Lung (tissue), 11 donors: ENCODE measurements at regions not wholly inside any gene's neighbourhood (a gene's known extent, or its start where the extent isn't known, plus 50 kb on each side); places are given as distances from the start of the nearest gene placed in this dataset.

Experiments used
- ATAC-seq: fragments of 200-7000 bp; cut with Tn5 transposase; one replicate; pipeline ENCODE4 v1.9.1; 2020; ENCODE audit warnings: moderate number of reproducible peaks; ENCODE audit not compliant: insufficient read depth, low FRiP score
- DNase-seq, 3 donors: peaks; one replicate each; pipeline ENCODE4 v3.0.0-alpha.2; 2013 to 2017
- H3K27ac ChIP-seq, 2 donors: one replicate each; pipeline ENCODE4 v1.5.1; 2013; ENCODE audit warnings: mild to moderate bottlenecking in 2 of 2, moderate library complexity in 2 of 2, control low read depth in 1 of 2, inconsistent platforms in 1 of 2, low read depth in 1 of 2, low read length in 1 of 2
- H3K27me3 ChIP-seq, 3 donors: one replicate each; pipeline ENCODE4 v1.5.1; 2013; ENCODE audit warnings: low read length in 2 of 3; ENCODE audit not compliant: control insufficient read depth in 3 of 3, insufficient read depth in 3 of 3
- H3K36me3 ChIP-seq, 4 donors: one replicate each; pipeline ENCODE4 v1.5.1; 2013; ENCODE audit warnings: low read length in 4 of 4, mild to moderate bottlenecking in 1 of 4, moderate library complexity in 1 of 4; ENCODE audit not compliant: control insufficient read depth in 4 of 4, insufficient read depth in 4 of 4
- H3K4me1 ChIP-seq, 5 donors: one replicate each; pipeline ENCODE4 v1.5.1; 2013; ENCODE audit warnings: low read length in 5 of 5, mild to moderate bottlenecking in 2 of 5, moderate library complexity in 1 of 5; ENCODE audit not compliant: control insufficient read depth in 5 of 5, insufficient read depth in 5 of 5
- H3K4me3 ChIP-seq: one replicate; pipeline ENCODE4 v1.5.1; 2013; ENCODE audit warnings: mild to moderate bottlenecking, control low read depth, moderate library complexity
- H3K9ac ChIP-seq, 2 donors: one replicate each; pipeline ENCODE4 v1.5.1; 2013; ENCODE audit warnings: low read length in 2 of 2, control low read depth in 1 of 2; ENCODE audit not compliant: insufficient read depth in 1 of 2
- H3K9me3 ChIP-seq, 4 donors: one replicate each; pipeline ENCODE4 v1.5.1; 2013; ENCODE audit warnings: low read length in 3 of 4, mild to moderate bottlenecking in 1 of 4, moderate library complexity in 1 of 4; ENCODE audit not compliant: control insufficient read depth in 4 of 4, insufficient read depth in 3 of 4
- WGBS, 2 donors: extraction: QIAGEN DNeasy Blood & Tissue Kit; methylation state at CpG; one replicate each; pipeline ENCODE4 v1.1.7; 2013; 5-methylcytosine and 5-hydroxymethylcytosine counted together
- TF ChIP-seq, protein P1 (sequence below): IDR thresholded peaks from 2 replicates; pipeline ENCODE4 v1.5.1; 2012; ENCODE audit warnings: mild to moderate bottlenecking; ENCODE audit errors: control extremely low read depth, extremely low read depth
- donor health status: control.
- donor health status: control.
- donor health status: Bipolar disorder and iron deficiency.
- donor health status: healthy.
- donor health status: DM: yes; HTN: yes; CAD: no.

DNA sequence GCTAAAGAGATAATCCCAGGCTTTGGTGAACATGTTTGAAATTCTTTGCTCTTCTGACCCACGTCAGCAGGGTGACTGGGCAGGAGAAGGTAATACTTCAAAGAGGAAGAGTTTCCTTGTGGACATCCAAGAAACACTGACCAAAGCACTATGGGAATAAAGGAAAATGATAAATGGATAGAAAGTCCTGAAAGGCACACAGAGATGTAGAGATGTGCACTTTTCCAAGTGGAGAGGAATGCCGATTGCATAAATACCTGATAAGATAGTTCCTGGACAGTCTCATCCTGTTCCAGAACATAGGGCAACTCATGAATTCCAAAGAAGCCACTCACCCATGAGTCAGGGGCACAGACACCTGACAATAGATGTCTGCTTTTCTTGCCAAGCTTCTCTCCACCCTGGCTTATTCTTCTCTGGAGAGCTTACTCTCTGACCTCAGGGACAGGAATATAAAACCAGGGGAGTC is 191.3 kb upstream of the FOXA2 start:
- no peak overlapping the region for H3K4me3 ChIP-seq

GRCh38 chr20:22776369-22776768 is 192.0 kb upstream of the FOXA2 start:
- Histone ChIP-seq H3K27me3 (peaks cover 0 to 3% (median 0%) of the 10 kb centered on the region in 3 donors), H3K27ac (no peak overlapping the region), H3K4me1 (no peaks in the 10 kb centered on the region), H3K4me3 (no peak overlapping the region), H3K9ac (no peak overlapping the region), H3K9me3 (peaks cover 0 to 5% (median 1%) of the 10 kb centered on the region in 4 donors), H3K36me3 (no peaks in the 10 kb centered on the region)
- DNase-seq (no peak), ATAC-seq (no peak)
- TF ChIP-seq, protein P1, sequence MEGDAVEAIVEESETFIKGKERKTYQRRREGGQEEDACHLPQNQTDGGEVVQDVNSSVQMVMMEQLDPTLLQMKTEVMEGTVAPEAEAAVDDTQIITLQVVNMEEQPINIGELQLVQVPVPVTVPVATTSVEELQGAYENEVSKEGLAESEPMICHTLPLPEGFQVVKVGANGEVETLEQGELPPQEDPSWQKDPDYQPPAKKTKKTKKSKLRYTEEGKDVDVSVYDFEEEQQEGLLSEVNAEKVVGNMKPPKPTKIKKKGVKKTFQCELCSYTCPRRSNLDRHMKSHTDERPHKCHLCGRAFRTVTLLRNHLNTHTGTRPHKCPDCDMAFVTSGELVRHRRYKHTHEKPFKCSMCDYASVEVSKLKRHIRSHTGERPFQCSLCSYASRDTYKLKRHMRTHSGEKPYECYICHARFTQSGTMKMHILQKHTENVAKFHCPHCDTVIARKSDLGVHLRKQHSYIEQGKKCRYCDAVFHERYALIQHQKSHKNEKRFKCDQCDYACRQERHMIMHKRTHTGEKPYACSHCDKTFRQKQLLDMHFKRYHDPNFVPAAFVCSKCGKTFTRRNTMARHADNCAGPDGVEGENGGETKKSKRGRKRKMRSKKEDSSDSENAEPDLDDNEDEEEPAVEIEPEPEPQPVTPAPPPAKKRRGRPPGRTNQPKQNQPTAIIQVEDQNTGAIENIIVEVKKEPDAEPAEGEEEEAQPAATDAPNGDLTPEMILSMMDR = no peak
- 94 to 96% methylated on average over 3 of the region's 3 CpGs for WGBS, 2 donors

More for the DNA sequence above, 191.3 kb upstream of the FOXA2 start:
- H3K36me3 ChIP-seq = no peaks in the 10 kb centered on the region
- H3K27me3 ChIP-seq = no peaks in the 10 kb centered on the region
- DNase-seq (no peak), ATAC-seq (no peak)
- 78 to 87% methylated on average over 2 of the region's 2 CpGs for WGBS, 2 donors
- no peak overlapping the region for H3K27ac ChIP-seq
- H3K9me3 ChIP-seq = peaks cover 0 to 5% (median 1%) of the 10 kb centered on the region in 4 donors
- TF ChIP-seq, protein P1 = no peak
- no peaks in the 10 kb centered on the region for H3K4me1 ChIP-seq
- H3K9ac ChIP-seq = no peak overlapping the region

DNA sequence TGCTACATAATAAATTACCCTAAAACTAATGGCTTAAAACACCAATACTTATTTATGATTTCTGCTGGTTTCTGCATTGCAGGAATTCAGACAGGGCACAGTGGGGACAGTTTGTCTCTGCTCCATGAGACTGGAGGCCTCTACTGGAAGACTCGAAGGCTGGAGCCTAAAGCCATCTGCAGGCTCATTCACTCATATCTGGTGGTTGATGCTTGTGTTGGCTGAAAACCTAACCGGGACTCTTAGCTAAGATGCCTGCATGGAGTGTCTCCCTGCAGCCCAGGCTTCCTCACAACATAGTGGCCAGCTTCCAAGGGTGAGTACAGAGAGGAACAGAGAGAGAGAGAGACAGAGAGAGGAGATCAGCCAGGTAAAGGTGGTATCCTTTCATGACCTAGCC is 195.5 kb upstream of the FOXA2 start:
- DNase-seq (no peak), ATAC-seq (no peak)
- TF ChIP-seq, protein P1 = no peak
- peaks cover 0 to 3% (median 0%) of the 10 kb centered on the region in 3 donors for H3K27me3 ChIP-seq
- H3K4me3 ChIP-seq = no peak overlapping the region
- H3K4me1 ChIP-seq = no peaks in the 10 kb centered on the region
- H3K9ac ChIP-seq = no peak overlapping the region
- WGBS, 2 donors = 78 to 81% methylated on average over 2 of the region's 2 CpGs
- no peak overlapping the region for H3K27ac ChIP-seq
- no peaks in the 10 kb centered on the region for H3K36me3 ChIP-seq
- peaks cover 0 to 5% (median 1%) of the 10 kb centered on the region in 4 donors for H3K9me3 ChIP-seq

GRCh38 chr20:22781869-22782268 is 197.5 kb upstream of the FOXA2 start:
- TF ChIP-seq, protein P1 = no peak
- Histone ChIP-seq H3K4me3 (no peak overlapping the region), H3K27ac (no peak overlapping the region), H3K27me3 (peaks cover 0 to 3% (median 0%) of the 10 kb centered on the region in 3 donors), H3K36me3 (no peaks in the 10 kb centered on the region), H3K9ac (no peak overlapping the region), H3K4me1 (no peaks in the 10 kb centered on the region), H3K9me3 (peaks cover 0 to 3% (median 0%) of the 10 kb centered on the region in 4 donors)
- DNase-seq = no peak
- 76 to 83% methylated on average over 2 of the region's 2 CpGs for WGBS, 2 donors
- ATAC-seq = no peak
